ENCODE measurements at regions not wholly inside any gene's neighbourhood (a gene's known extent, or its start where the extent isn't known, plus 50 kb on each side); places are given as distances from the start of the nearest gene placed in this dataset.

DNA sequence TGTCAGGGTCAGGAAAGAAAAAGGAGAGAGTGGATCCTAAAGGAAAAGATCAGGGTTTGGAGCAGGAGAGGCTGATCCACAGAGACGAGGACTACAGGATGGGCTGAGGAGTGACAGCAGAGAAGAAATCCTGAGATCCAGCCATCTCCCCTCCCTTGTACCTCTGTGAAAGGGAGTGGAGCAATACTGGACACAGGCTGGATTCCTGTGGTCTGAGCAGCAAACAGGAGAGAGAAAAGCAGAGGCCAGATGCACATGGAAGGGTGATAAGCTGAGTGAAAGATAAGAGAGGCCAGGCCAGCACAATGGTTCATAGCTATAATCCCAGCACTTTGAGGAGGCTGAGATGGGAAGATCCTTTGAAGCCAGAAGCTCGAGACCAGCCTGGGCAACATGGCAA is 472.1 kb upstream of the TSHZ3 start:
- DNase-seq (ENCODE audit: low read depth in 1 of 2, low spot score in 1 of 2), result no peak

DNA sequence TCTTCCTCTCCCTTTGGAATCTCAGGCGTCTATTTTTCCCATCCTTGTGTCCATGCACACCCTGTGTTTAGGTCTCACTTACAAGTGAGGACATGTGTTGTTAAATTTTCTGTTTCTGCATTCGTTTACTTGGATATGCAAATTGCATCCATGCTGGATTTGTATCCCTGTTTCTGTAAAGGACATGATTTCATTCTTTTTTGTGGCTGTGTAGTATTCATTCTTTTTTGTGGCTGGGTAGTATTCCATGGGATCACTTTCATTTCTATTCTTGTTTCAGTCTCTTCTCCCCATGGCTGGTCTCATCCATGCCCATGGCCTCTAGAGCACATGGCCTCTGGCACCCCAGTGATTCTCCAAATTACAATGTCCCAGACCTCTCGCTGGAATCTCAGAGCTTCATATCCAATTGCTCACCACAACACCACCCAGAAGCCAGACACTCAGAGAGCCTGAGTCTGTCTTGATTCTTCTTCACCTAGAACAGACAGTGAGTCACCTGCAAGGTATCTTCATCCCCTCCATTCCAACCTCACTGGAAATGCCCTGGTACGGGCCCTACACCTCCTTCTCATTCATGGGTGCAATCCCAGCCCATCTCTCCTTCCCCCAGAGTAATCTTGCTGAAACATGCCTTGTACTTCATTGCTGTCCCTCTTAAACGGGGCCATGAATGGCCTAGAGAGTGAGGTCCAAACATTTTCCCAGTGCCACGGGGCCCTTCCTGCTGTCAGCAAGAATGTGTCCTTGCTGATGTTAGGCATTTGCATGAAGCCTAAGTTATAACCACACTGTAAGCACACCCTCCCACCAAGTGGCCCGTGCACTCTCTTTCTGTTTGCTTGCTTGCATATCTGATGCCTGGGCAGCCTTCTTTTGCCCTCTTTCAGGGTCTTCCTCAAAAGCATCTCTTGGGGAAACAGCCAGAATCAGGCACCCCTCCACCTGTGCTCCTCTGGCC is 476.2 kb upstream of the TSHZ3 start:
- TF ChIP-seq GABPA (IDR thresholded peaks at IDR 0.05; ENCODE audit: low read depth), result no peak
- TF ChIP-seq, protein P1, sequence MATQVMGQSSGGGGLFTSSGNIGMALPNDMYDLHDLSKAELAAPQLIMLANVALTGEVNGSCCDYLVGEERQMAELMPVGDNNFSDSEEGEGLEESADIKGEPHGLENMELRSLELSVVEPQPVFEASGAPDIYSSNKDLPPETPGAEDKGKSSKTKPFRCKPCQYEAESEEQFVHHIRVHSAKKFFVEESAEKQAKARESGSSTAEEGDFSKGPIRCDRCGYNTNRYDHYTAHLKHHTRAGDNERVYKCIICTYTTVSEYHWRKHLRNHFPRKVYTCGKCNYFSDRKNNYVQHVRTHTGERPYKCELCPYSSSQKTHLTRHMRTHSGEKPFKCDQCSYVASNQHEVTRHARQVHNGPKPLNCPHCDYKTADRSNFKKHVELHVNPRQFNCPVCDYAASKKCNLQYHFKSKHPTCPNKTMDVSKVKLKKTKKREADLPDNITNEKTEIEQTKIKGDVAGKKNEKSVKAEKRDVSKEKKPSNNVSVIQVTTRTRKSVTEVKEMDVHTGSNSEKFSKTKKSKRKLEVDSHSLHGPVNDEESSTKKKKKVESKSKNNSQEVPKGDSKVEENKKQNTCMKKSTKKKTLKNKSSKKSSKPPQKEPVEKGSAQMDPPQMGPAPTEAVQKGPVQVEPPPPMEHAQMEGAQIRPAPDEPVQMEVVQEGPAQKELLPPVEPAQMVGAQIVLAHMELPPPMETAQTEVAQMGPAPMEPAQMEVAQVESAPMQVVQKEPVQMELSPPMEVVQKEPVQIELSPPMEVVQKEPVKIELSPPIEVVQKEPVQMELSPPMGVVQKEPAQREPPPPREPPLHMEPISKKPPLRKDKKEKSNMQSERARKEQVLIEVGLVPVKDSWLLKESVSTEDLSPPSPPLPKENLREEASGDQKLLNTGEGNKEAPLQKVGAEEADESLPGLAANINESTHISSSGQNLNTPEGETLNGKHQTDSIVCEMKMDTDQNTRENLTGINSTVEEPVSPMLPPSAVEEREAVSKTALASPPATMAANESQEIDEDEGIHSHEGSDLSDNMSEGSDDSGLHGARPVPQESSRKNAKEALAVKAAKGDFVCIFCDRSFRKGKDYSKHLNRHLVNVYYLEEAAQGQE (IDR thresholded peaks at IDR 0.05; ENCODE audit: insufficient replicate concordance, low read depth), result no peak
- TF ChIP-seq SPI1 (IDR thresholded peaks at IDR 0.05; ENCODE audit: borderline replicate concordance, low read depth), result no peak
- TF ChIP-seq, protein P2, sequence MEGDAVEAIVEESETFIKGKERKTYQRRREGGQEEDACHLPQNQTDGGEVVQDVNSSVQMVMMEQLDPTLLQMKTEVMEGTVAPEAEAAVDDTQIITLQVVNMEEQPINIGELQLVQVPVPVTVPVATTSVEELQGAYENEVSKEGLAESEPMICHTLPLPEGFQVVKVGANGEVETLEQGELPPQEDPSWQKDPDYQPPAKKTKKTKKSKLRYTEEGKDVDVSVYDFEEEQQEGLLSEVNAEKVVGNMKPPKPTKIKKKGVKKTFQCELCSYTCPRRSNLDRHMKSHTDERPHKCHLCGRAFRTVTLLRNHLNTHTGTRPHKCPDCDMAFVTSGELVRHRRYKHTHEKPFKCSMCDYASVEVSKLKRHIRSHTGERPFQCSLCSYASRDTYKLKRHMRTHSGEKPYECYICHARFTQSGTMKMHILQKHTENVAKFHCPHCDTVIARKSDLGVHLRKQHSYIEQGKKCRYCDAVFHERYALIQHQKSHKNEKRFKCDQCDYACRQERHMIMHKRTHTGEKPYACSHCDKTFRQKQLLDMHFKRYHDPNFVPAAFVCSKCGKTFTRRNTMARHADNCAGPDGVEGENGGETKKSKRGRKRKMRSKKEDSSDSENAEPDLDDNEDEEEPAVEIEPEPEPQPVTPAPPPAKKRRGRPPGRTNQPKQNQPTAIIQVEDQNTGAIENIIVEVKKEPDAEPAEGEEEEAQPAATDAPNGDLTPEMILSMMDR (IDR thresholded peaks at IDR 0.05; ENCODE audit: insufficient read depth, low read length), result no peak
- no peak for TF ChIP-seq POLR2AphosphoS5 (IDR thresholded peaks at IDR 0.05; ENCODE audit: low read depth)
- Histone ChIP-seq H3K4me3 (replicated peaks; ENCODE audit: insufficient read depth, low read length) (no peak overlapping the region), H3K27me3 (ENCODE audit: insufficient read depth, poor library complexity, severe bottlenecking) (no peaks in the 10 kb centered on the region), H3K27ac (replicated peaks) (no peak overlapping the region)
- DNase-seq (ENCODE audit: low read depth in 1 of 2, low spot score in 1 of 2), result no peak

More for the DNA sequence above, 472.1 kb upstream of the TSHZ3 start:
- Histone ChIP-seq H3K4me3 (replicated peaks; ENCODE audit: insufficient read depth, low read length) (no peak overlapping the region), H3K27ac (replicated peaks) (no peak overlapping the region), H3K27me3 (ENCODE audit: insufficient read depth, poor library complexity, severe bottlenecking) (no peaks in the 10 kb centered on the region)
- no peak for TF ChIP-seq SPI1 (IDR thresholded peaks at IDR 0.05; ENCODE audit: borderline replicate concordance, low read depth)

DNA sequence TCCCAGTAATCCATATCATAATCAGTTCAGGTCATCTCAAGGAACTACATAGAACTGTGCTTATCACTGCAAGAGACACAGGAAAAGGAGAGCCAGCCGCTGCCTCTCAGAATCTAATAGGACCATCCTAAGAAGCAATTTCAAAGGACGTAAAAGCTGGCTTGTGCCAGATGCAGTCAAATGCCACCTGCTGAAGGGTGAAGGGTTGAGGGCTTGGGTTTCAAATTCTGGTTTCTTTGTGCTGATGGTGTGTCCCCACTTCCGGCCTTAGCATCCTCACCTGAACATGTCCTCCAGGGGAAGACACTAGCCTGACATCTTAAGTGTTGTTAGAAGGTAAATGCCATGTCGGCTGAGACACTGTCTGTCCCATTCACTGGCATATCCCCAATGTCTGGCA is 477.1 kb upstream of the TSHZ3 start:
- no peaks in the 10 kb centered on the region for H3K27me3 ChIP-seq (ENCODE audit: insufficient read depth, poor library complexity, severe bottlenecking)
- TF ChIP-seq SPI1 (IDR thresholded peaks at IDR 0.05; ENCODE audit: borderline replicate concordance, low read depth) (no peak), POLR2AphosphoS5 (IDR thresholded peaks at IDR 0.05; ENCODE audit: low read depth) (no peak), GABPA (IDR thresholded peaks at IDR 0.05; ENCODE audit: low read depth) (no peak)
- TF ChIP-seq, protein P2 (IDR thresholded peaks at IDR 0.05; ENCODE audit: insufficient read depth, low read length), result no peak
- TF ChIP-seq, protein P1 (IDR thresholded peaks at IDR 0.05; ENCODE audit: insufficient replicate concordance, low read depth), result no peak
- H3K27ac ChIP-seq (replicated peaks), result no peak overlapping the region
- no peak overlapping the region for H3K4me3 ChIP-seq (replicated peaks; ENCODE audit: insufficient read depth, low read length)
- no peak for DNase-seq (ENCODE audit: low read depth in 1 of 2, low spot score in 1 of 2)

DNA sequence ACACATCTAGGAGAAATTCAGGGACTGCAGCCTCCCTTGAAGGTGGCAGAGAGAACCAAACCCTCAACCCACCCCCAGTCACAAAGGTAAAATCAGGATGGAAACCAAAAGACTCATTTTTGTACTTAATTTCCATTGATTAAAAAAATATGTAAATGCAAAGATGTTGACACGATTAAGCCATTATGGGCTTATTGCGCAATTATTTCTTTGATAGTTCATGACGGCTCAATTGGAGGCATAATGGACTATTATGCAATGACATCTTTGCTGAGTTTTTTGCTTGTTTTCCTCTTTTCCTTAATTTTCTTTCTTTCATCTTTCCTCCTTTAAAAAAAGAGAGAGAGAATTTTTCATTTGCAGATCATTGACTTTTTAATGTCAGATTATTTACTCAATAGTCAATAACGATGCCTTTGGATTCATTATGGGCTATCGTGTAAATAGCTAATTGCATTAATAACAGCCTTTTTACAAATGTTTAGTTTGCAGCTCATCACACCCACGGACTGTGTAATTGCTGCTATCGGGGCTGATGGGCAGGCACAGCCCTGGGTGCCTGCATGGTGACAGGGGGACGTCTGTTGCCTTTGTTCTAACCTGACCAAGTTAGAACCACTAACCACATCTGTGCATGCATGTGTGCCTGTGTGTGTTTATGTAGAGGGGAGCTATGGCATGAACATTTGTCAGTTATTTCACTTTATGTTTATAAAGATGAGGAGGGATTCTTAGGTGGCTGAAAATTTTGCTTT is 482.4 kb upstream of the TSHZ3 start:
- DNase-seq (ENCODE audit: low read depth in 1 of 2, low spot score in 1 of 2), result no peak
- H3K4me3 ChIP-seq (replicated peaks; ENCODE audit: insufficient read depth, low read length), result no peak overlapping the region
- TF ChIP-seq, protein P1 (IDR thresholded peaks at IDR 0.05; ENCODE audit: insufficient replicate concordance, low read depth), result no peak
- TF ChIP-seq GABPA (IDR thresholded peaks at IDR 0.05; ENCODE audit: low read depth), result no peak
- TF ChIP-seq SPI1 (IDR thresholded peaks at IDR 0.05; ENCODE audit: borderline replicate concordance, low read depth), result no peak
- TF ChIP-seq, protein P2 (IDR thresholded peaks at IDR 0.05; ENCODE audit: insufficient read depth, low read length), result no peak
- H3K27me3 ChIP-seq (ENCODE audit: insufficient read depth, poor library complexity, severe bottlenecking), result no peaks in the 10 kb centered on the region
- H3K27ac ChIP-seq (replicated peaks), result no peak overlapping the region

All from HL-60 (cell line).